ENCODE measurements at regions not wholly inside any gene's neighbourhood (a gene's known extent, or its start where the extent isn't known, plus 50 kb on each side); places are given as distances from the start of the nearest gene placed in this dataset.
"Not testable (repeated sequence)": the region's sequence is repeated elsewhere in the genome, so short reads cannot be mapped to it uniquely, and the experiment has no call there.

GRCh38 chr18:60067426-60068210, 167.8 kb downstream of the PMAIP1 start:
- intact Hi-C loops (cut with micrococcal nuclease) = no loop called here

GRCh38 chr18:60066219-60066975, 166.6 kb downstream of the PMAIP1 start:
- intact Hi-C loops (cut with micrococcal nuclease) = no loop called here

GRCh38 chr18:60064271-60064670, 164.5 kb downstream of the PMAIP1 start:
- intact Hi-C loops (cut with micrococcal nuclease) = no loop called here

GRCh38 chr18:60062831-60063230, 163.0 kb downstream of the PMAIP1 start:
- intact Hi-C loops (cut with micrococcal nuclease) = not testable (repeated sequence)

- intact Hi-C loops (cut with micrococcal nuclease) = no loop called here
These were observed 162.6 kb downstream of the PMAIP1 start for GRCh38 chr18:60062396-60062795.

- intact Hi-C loops (cut with micrococcal nuclease) = no loop called here
These were observed 160.8 kb downstream of the PMAIP1 start for GRCh38 chr18:60060578-60060977.

GRCh38 chr18:60060026-60060425, 160.2 kb downstream of the PMAIP1 start:
- intact Hi-C loops (cut with micrococcal nuclease) = no loop called here

GRCh38 chr18:60059216-60059615, 159.4 kb downstream of the PMAIP1 start:
- intact Hi-C loops (cut with micrococcal nuclease) = no loop called here

GRCh38 chr18:60053747-60054304, 154.0 kb downstream of the PMAIP1 start:
- intact Hi-C loops (cut with micrococcal nuclease) = no loop called here

GRCh38 chr18:60050821-60051220, 151.0 kb downstream of the PMAIP1 start:
- intact Hi-C loops (cut with micrococcal nuclease) = no loop called here

GRCh38 chr18:60049172-60049571, 149.4 kb downstream of the PMAIP1 start:
- intact Hi-C loops (cut with micrococcal nuclease) = no loop called here

GRCh38 chr18:60047556-60047955, 147.8 kb downstream of the PMAIP1 start:
- intact Hi-C loops (cut with micrococcal nuclease) = no loop called here

- intact Hi-C loops (cut with micrococcal nuclease) = no loop called here
These were observed 144.7 kb downstream of the PMAIP1 start for GRCh38 chr18:60044290-60045006.

- intact Hi-C loops (cut with micrococcal nuclease) = no loop called here
These were observed 141.2 kb downstream of the PMAIP1 start for GRCh38 chr18:60040971-60041370.

- intact Hi-C loops (cut with micrococcal nuclease) = no loop called here
These were observed 138.9 kb downstream of the PMAIP1 start for GRCh38 chr18:60038731-60039130.

GRCh38 chr18:60027397-60027796, 127.6 kb downstream of the PMAIP1 start:
- intact Hi-C loops (cut with micrococcal nuclease) = no loop called here

- intact Hi-C loops (cut with micrococcal nuclease) = no loop called here
These were observed 125.1 kb downstream of the PMAIP1 start for GRCh38 chr18:60024857-60025256.

- intact Hi-C loops (cut with micrococcal nuclease) = no loop called here
These were observed 124.5 kb downstream of the PMAIP1 start for GRCh38 chr18:60024345-60024744.

GRCh38 chr18:60022671-60023276, 123.0 kb downstream of the PMAIP1 start:
- intact Hi-C loops (cut with micrococcal nuclease) = no loop called here

GRCh38 chr18:60021556-60021955, 121.8 kb downstream of the PMAIP1 start:
- intact Hi-C loops (cut with micrococcal nuclease) = no loop called here
